ENCODE measurements at regions not wholly inside any gene's neighbourhood (a gene's known extent, or its start where the extent isn't known, plus 50 kb on each side); places are given as distances from the start of the nearest gene placed in this dataset.

DNA sequence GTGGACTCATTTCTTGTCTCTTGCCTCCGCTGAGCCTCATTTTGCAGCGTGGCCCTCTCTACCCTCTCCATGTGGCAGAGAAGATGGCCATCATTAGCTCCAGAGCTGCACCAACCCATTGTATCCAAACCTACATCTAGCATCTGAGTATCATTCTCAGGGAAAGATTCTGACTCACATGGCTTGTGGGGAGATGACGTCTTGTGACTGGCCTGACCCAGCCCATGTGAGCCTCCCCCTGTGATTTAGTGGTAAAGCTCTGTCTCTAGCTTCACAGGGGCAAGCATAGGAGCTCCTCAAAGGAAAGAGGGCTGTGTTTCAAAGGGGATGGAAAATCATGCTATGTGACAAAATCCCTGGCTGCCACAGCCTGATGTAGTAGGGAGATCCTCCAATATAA, 87.4 kb upstream of the RBMS1 start:
- Mint-ChIP-seq H3K9me3 (no peaks in the 10 kb centered on the region), H3K27me3 (no peaks in the 10 kb centered on the region), H3K4me1 (ENCODE audit: low read depth) (peaks cover 16% of the 10 kb centered on the region), H3K4me3 (no peak overlapping the region), H3K36me3 (ENCODE audit: low read depth) (no peaks in the 10 kb centered on the region), H3K27ac (no peak overlapping the region)
- no peak for DNase-seq
- Histone ChIP-seq H3K9me3 (ENCODE audit: control insufficient read depth in 1 of 2, insufficient read depth in 1 of 2, low read length in 2 of 2) (no peaks in the 10 kb centered on the region), H3K36me3 (ENCODE audit: insufficient read depth, low read length) (no peaks in the 10 kb centered on the region), H3K27ac (ENCODE audit: low read depth in 1 of 2, low read length in 2 of 2) (no peak overlapping the region), H3K4me1 (ENCODE audit: insufficient read depth, low read length) (peaks cover 5% of the 10 kb centered on the region), H3K27me3 (ENCODE audit: control insufficient read depth in 1 of 2, insufficient read depth in 2 of 2, low read length in 2 of 2) (no peaks in the 10 kb centered on the region), H3K4me3 (ENCODE audit: low read length) (no peak overlapping the region)
- TF ChIP-seq, protein P1, sequence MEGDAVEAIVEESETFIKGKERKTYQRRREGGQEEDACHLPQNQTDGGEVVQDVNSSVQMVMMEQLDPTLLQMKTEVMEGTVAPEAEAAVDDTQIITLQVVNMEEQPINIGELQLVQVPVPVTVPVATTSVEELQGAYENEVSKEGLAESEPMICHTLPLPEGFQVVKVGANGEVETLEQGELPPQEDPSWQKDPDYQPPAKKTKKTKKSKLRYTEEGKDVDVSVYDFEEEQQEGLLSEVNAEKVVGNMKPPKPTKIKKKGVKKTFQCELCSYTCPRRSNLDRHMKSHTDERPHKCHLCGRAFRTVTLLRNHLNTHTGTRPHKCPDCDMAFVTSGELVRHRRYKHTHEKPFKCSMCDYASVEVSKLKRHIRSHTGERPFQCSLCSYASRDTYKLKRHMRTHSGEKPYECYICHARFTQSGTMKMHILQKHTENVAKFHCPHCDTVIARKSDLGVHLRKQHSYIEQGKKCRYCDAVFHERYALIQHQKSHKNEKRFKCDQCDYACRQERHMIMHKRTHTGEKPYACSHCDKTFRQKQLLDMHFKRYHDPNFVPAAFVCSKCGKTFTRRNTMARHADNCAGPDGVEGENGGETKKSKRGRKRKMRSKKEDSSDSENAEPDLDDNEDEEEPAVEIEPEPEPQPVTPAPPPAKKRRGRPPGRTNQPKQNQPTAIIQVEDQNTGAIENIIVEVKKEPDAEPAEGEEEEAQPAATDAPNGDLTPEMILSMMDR (IDR thresholded peaks at IDR 0.05), result no peak
- intact Hi-C loops (cut with DNase I, micrococcal nuclease), result no loop called here
- POLR2A ChIA-PET, result interaction anchor here (0.6 to 0.8 kb wide), 2 partner anchors 71 to 72 kb away, joined by 3 read pairs; no protein-coding TSS in a partner anchor
- no peak for ATAC-seq (ENCODE audit: poor library complexity)
- CTCF ChIA-PET, result no interaction called here

DNA sequence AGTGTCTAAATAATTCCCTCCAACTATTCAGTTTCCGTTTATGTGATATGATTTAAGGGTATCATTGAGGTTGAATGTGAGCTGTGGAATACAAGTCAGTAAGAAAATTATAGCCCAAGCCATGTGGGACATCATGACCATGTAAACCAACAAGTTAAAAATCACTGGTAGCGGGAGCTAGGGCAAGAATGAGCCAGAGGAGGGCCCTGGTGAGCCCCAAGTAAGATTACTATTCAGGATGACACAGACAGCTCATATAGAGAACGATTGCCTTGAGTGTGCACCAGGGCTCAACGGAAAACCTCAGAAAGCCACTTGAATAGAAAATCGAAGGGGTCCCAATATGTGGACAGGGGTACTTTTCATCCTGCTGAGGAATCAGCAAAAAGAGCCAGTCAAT, 87.8 kb upstream of the RBMS1 start:
- no peaks in the 10 kb centered on the region for H3K36me3 Mint-ChIP-seq (ENCODE audit: low read depth)
- ATAC-seq (ENCODE audit: poor library complexity) (no peak), DNase-seq (no peak)
- POLR2A ChIA-PET, result interaction anchor here (0.8 kb wide), 1 partner anchor 73 kb away, joined by 3 read pairs; no protein-coding TSS in a partner anchor
- Histone ChIP-seq H3K4me1 (ENCODE audit: insufficient read depth, low read length) (peaks cover 5% of the 10 kb centered on the region), H3K36me3 (ENCODE audit: insufficient read depth, low read length) (no peaks in the 10 kb centered on the region), H3K4me3 (ENCODE audit: low read length) (no peak overlapping the region), H3K27me3 (ENCODE audit: control insufficient read depth in 1 of 2, insufficient read depth in 2 of 2, low read length in 2 of 2) (no peaks in the 10 kb centered on the region), H3K27ac (ENCODE audit: low read depth in 1 of 2, low read length in 2 of 2) (no peak overlapping the region), H3K9me3 (ENCODE audit: control insufficient read depth in 1 of 2, insufficient read depth in 1 of 2, low read length in 2 of 2) (no peaks in the 10 kb centered on the region)
- no peaks in the 10 kb centered on the region for H3K27me3 Mint-ChIP-seq
- TF ChIP-seq, protein P1 (IDR thresholded peaks at IDR 0.05), result no peak
- CTCF ChIA-PET, result no interaction called here
- H3K27ac Mint-ChIP-seq, result no peak overlapping the region
- H3K4me3 Mint-ChIP-seq, result no peak overlapping the region
- intact Hi-C loops (cut with DNase I, micrococcal nuclease), result no loop called here
- peaks cover 17% of the 10 kb centered on the region for H3K4me1 Mint-ChIP-seq (ENCODE audit: low read depth)
- H3K9me3 Mint-ChIP-seq, result no peaks in the 10 kb centered on the region

DNA sequence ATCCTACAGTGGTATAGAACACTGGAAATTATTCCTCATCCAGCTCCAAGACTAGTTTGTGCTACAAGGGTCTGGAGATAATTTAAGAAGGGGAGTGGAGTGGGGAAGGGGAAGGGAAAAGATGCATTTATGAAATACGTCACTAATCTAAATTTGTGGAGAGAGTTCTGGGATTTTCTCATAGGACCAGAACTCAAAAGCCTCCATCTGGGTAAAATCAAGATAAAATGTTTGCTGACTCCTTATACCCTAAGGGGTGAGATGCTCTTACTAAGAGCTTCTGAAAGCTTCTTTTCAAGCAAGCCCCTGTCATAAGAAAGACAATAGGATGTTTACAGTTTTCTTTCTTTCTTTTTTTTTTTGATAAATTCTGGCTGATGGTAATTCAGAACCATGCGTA, 88.5 kb upstream of the RBMS1 start:
- intact Hi-C loops (cut with DNase I, micrococcal nuclease), result no loop called here
- H3K4me1 Mint-ChIP-seq (ENCODE audit: low read depth), result peaks cover 17% of the 10 kb centered on the region
- no peak overlapping the region for H3K27ac Mint-ChIP-seq
- no peaks in the 10 kb centered on the region for H3K9me3 Mint-ChIP-seq
- H3K27me3 Mint-ChIP-seq, result no peaks in the 10 kb centered on the region
- no peak for ATAC-seq (ENCODE audit: poor library complexity)
- Histone ChIP-seq H3K4me3 (ENCODE audit: low read length) (no peak overlapping the region), H3K27ac (ENCODE audit: low read depth in 1 of 2, low read length in 2 of 2) (no peak overlapping the region), H3K36me3 (ENCODE audit: insufficient read depth, low read length) (no peaks in the 10 kb centered on the region), H3K4me1 (ENCODE audit: insufficient read depth, low read length) (peaks cover 5% of the 10 kb centered on the region), H3K27me3 (ENCODE audit: control insufficient read depth in 1 of 2, insufficient read depth in 2 of 2, low read length in 2 of 2) (no peaks in the 10 kb centered on the region), H3K9me3 (ENCODE audit: control insufficient read depth in 1 of 2, insufficient read depth in 1 of 2, low read length in 2 of 2) (no peaks in the 10 kb centered on the region)
- CTCF ChIA-PET, result no interaction called here
- POLR2A ChIA-PET, result interaction anchor here (1.5 kb wide), 1 partner anchor 10 kb away, joined by 3 read pairs; no protein-coding TSS in a partner anchor
- TF ChIP-seq, protein P1 (IDR thresholded peaks at IDR 0.05), result no peak
- H3K4me3 Mint-ChIP-seq, result no peak overlapping the region
- no peak for DNase-seq
- H3K36me3 Mint-ChIP-seq (ENCODE audit: low read depth), result no peaks in the 10 kb centered on the region
